ENCODE measurements at regions not wholly inside any gene's neighbourhood (a gene's known extent, or its start where the extent isn't known, plus 50 kb on each side); places are given as distances from the start of the nearest gene placed in this dataset.

DNA sequence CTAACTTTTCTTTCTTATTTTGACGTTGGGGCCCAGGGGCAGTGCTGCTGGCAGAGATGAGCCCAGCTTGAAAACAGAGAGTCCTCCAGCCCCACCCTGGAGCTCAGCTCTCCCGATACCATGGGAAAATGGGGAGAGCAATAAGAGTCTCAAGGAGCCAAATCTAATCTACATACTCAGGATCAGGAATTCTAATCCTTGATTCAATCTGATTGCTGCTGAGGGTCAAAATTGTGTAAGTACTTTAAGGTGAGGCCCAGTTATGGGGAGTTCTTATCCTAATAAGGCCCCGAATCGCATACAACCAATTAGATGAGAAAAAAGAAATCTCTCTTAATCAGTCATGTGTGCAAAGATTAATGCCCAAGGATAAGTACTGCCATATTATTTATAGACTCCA lies 202.9 kb downstream of the FAM76B start:
- in situ Hi-C loops (cut with MboI; ENCODE audit: low sequenced_read_pairs) = no loop called here

DNA sequence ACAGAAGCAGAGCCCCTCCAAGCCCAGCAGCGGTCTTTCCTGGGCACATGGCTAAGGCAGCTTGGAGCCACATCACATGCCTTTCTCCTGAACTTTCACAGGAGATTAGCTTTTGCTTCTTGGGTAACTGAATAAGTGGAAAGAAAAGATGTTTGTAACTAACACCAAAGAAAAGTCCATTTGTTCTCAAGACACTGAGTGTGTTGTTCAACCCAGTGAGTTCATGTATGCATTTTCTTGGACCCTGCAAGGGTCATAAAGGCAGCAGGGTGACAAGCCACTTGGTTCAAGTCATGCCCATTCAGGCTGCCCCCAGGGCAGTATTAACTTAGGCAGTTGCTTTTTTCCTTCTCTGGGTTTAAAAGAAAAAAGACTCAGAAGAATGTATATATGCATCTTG lies 203.4 kb downstream of the FAM76B start:
- in situ Hi-C loops (cut with MboI; ENCODE audit: low sequenced_read_pairs) = no loop called here

DNA sequence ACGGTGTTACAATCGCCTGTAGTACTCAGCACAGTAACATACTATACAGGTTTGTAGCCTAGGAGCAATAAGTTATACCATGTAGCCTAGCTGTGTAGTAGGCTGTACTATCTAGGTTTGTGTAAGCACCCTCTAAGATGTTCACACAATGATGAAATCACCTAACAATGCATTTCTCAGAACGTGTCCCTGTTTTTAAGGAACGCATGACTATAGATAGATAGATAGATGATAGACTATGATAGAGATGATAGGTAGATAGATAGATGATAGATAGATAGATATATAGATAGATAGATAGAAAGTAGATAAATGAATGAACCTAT lies 203.9 kb downstream of the FAM76B start:
- in situ Hi-C loops (cut with MboI; ENCODE audit: low sequenced_read_pairs) = no loop called here

DNA sequence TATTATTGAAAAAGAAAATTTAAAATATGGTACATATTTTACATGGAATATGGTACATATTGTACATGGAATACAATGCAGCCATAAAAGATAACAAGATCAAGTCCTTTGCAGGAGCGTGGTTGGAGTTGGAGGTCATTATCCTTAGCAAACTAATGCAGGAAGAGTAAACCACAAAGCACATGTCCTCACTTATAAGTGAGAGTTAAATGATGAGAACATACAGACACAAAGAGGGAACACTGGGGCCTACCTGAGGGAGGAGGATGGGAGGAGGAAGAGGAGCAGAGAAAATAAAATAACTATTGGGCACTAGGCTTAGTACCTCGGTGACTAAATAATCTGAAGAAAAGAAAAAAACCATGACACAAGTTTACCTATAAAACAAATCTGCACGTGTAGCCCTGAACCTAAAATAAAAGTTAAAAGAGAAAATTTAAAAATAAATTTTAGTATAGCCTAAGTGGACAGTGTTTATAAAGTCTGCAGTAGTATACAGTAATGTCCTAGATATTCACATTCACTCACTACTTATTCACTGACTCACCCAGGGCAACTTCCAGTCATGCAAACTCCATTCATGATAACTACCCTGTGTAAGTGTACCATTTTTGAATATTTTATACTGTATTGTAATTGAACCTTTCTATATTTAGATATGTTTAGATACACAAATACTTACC lies 204.4 kb downstream of the FAM76B start:
- in situ Hi-C loops (cut with MboI; ENCODE audit: low sequenced_read_pairs) = no loop called here

DNA sequence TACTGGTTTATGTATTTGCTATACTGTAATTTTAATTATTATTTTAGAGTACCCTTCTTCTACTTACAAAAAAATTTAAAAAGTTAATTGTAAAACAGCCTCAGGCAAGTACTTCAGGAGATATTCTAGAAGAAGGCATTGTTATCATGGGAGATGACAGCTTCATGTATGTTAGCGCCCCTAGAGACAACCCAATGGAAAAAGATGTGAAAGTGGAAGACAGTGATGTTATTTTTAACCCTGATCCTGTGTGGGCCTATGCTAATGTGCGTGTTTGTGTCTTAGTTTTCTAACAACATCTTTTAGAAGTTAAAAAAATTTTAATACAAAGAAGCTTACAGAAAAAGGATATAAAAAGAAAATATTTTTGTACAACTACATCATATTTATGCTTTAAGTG lies 205.0 kb downstream of the FAM76B start:
- in situ Hi-C loops (cut with MboI; ENCODE audit: low sequenced_read_pairs) = no loop called here

DNA sequence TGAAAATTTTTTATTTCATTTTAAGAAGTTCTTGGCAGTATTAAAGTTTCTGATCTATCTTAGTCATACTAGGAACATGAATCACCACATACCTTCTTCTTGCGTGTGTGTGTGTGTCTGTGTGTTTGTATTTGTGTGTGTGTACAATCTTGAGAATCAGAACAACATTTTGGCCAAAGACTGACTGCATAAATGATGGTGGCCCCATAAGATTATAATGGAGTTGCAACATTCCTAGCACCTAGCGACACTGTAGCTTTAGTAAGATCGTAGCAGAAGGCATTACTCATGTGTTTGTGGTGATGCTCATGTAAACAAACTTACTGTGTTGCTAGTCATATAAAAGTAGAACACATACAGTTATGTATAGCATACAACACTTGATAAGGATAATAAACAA lies 205.4 kb downstream of the FAM76B start:
- in situ Hi-C loops (cut with MboI; ENCODE audit: low sequenced_read_pairs) = no loop called here

DNA sequence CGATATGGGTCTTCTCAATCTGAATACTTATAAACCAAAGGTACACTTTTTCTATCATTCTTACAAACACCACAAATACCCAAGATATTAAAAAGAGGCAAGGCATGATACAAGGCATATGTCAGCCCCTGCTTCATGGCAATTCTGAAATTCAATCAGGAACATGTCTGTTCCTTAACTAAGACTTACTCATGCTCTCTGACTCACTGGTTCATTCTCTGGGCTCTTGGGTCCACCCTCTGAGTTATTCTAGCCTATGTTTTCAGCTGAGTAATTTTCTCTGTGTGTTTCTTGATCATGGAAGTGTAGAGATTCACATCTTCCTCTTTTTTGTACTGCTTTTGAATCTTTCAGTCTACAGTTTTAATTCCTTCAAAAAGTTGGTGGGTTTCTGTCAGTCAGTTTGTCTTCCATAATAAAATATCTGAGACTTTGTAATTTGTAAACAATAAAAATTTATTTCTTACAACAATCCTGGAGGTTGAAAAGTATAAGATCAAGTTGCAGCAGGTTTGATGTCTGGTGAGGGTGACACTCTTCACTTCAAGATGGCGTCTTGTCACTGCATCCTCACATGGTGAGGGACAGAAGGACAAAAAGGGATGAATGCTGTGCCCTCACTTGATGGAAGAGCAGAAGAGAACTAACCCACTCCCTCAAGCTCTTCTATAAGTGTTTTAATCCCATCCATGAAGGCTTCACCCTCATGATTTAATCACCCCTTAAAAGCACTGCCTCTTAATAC lies 211.7 kb downstream of the FAM76B start:
- in situ Hi-C loops (cut with MboI; ENCODE audit: low sequenced_read_pairs) = no loop called here

DNA sequence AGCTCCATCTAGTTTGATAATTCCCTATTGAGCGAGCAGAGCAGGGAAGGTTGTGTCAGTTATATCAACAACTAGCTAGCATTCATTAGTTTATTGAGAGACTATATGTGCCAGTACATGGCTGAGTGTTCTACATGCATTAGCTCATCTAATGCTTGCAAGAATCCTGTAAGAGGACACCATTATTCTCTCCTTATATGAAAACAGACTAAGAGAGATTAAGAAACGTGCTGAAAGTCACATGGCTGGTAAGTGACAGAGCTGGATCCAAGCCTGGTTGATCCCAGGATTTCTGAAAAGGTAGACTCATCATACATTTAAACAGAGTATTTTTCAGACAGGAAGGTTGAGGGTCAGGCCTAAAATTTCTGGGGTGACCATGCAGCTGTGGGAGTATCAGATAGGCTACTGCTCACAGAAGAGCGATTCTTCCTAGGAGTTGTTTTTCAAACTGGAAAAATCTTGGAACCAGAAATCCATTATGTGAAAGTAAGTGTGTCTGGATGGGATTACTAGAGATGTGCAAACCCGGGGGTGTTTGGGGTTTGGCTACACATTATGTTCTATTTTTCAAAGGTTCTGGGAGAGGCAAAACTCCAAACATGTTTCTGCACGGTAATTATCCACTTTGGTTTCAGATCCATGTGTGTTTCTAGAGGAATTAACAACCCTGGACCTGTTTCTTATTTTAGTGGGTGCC lies 213.3 kb downstream of the FAM76B start:
- in situ Hi-C loops (cut with MboI; ENCODE audit: low sequenced_read_pairs) = no loop called here

DNA sequence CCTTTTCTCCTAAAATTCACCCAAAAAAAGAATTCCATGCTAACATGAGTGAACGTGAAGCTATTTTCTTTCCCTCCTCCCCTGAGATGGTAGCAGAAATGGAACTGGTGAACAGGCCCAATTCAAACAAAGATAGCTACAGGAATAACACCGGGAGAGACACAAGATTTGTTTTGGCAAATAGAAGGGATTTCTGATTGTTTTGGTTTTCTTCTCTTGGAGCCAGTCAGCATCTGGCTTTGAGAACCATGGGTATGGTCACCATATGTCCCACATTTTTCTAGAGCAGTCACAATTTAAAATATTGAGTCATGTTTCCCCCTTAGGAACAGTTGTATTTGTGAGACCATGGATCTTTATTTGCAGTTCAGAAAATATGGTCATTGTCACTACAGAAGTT lies 214.1 kb downstream of the FAM76B start:
- in situ Hi-C loops (cut with MboI; ENCODE audit: low sequenced_read_pairs) = no loop called here

DNA sequence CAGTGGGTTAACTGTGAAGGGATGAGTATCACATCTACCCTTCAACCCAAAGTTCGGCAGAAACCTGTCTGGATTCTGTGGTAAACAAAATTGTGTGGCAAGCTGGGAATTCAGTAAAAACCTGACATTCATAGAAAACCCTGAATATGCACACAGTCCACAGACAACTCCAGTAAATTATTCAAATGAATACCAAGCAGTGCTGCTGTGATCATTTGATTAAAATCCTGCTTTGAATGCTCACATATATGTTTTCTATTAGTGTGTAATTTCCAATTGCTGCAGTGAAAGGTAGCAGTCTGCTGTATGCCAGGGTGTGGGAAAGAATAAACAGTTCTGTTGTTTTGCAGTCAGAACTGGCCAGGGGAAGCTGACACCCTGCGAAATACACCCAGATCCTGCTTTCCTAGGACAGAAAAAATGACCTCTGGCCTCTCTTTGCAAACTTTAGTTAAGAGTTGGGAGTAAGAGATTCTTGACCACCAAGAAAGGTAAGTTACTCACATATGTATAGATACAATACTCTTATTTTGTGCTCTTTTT lies 217.8 kb downstream of the FAM76B start:
- in situ Hi-C loops (cut with MboI; ENCODE audit: low sequenced_read_pairs) = no loop called here

DNA sequence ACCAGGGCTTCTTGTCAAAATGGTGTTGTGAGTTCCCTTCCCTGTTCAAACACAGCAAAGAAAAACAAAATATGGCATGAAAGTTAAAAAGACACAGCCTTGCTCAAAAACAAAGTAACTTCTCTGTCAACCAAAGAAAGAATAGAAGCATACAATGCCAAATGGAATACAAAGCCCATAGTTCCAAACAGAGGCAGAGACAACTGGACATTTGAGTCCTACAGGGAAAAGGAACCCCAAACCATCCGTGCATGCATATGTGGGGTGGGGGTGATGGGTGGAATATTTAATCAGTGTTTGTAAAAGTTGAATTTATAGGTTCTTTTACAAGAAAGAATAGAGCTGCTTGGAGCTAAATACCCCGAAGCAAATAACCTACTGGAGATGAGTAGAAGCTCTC lies 218.7 kb downstream of the FAM76B start:
- in situ Hi-C loops (cut with MboI; ENCODE audit: low sequenced_read_pairs) = no loop called here

DNA sequence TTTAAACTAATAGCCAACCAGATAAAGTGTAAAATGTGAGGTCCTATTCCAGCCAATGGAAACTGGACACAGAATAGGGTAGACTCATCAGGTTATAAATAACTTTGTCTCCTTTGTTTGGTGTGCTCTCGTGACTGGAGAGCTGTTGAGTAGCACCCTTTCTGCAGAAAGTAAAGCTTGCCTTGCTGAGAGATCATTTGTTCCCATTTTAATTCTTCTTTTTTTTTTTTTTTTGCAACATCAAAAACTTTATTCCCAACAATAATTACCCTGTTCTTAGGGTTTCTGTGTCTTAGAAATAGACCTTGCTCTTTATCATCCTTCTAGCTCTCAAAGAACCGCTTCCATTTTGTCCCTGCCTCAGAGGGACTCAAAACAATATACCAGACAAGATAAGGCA lies 220.4 kb downstream of the FAM76B start:
- in situ Hi-C loops (cut with MboI; ENCODE audit: low sequenced_read_pairs) = no loop called here

DNA sequence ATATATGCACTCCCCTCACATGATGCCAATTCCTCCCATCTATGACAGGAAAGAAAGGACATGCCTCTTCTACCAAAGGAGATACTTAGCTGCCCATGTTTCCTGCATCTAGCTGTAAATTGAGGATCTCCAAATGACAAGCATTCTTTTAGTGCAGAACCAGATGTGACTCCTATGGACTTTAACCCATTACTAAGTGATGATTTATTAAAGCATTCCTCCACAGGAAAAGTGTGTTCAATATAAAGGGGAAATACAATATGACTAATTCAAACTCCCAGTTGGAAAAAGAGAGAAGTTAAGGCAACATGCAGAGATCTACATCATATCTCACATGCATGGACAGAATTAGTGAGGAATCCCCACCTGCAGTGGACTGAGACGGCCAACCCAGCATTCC lies 221.3 kb downstream of the FAM76B start:
- in situ Hi-C loops (cut with MboI; ENCODE audit: low sequenced_read_pairs) = no loop called here

DNA sequence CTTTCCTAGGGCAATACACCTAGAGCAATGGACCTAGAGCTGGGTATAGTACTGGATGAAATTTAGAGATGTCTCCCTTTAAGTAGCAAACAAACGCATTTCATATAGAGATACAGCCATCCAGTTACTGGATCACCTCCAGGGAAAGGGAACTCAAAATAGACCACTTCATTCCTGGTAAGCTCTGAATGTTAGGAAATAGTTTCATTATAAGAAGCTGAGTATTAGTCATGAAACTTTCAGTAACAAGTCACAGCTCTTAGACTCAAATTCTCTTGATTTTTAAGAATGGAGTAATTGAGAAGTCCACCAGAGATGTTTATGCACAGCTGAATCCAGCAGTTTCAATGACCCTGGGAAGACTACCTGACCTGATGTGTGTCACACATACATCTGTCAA lies 221.9 kb downstream of the FAM76B start:
- in situ Hi-C loops (cut with MboI; ENCODE audit: low sequenced_read_pairs) = no loop called here

DNA sequence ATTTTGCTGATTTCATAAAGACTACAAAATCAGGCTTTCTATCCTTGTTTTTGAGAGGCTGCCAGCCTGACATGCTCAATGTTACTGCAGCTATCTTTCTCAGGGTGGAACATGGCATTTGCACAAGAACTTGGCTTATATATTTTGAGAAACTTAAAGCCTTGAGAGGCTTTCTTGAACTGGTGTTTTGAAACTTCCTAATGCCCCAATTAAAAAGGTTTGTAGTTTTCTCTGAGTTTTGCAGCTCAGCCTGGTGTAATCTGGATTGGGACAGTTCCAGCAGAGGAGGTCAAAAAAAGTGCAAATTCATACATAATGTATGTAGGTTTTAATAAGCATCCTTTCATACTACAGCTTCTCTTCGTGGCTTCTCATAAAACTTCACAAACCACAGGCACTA lies 223.4 kb downstream of the FAM76B start:
- in situ Hi-C loops (cut with MboI; ENCODE audit: low sequenced_read_pairs) = no loop called here

DNA sequence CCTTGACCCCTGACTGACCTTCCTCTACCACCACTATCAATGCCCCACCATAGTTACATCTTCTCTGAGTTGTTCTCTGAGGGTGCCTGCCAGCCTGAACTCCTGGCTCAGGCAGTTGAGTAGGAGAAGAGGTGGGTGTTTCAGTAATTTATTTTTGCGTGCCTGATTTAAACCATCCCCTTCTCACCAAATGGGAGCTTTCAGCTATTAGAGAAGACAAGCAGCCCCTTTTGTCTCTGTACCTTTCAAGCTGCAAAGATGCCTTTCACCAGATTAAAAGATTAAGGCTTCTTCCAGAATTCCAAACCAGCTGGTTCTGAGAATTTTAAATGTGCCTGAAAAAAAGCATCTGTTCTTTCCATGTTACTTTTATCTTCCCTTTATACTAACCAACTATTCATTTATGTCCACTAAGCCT lies 223.8 kb downstream of the FAM76B start:
- in situ Hi-C loops (cut with MboI; ENCODE audit: low sequenced_read_pairs) = no loop called here

DNA sequence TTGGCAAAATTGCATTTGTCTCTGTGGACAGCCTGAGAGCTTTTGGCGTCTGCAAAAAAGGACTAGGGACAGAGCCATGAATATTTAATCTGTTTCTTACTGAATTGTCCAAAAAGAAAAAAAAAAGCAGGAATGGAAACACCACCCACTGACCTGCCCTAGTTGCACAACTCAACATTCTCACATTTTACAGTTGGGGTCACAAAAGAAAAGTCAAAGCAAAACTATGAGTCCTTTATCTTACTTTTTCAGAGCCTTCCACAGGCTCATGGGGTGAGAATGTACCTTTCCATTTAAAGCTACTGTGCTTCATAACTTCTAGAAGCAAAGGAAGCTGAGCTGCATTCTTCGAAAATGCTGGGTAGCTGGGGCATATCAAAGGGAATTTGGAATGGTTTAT lies 225.7 kb downstream of the FAM76B start:
- in situ Hi-C loops (cut with MboI; ENCODE audit: low sequenced_read_pairs) = no loop called here

DNA sequence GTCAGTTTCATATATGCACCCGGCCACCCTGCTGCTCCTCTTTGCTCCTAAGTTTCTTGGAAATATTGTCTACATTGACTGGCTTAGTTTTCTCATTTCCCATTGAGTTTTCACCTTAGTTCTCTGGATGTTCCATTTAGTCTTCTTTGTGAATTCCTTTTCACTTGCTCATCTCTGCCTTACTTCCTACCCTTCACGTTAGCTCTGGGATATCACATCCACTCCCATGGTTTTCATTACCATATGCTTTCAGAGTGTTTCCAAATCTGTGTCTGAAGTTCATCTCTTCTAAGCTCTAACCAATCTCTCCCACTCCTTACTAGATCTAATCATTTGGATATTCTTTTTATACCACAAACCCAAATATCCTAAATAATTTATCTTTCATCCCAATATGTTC lies 226.4 kb downstream of the FAM76B start:
- in situ Hi-C loops (cut with MboI; ENCODE audit: low sequenced_read_pairs) = no loop called here

DNA sequence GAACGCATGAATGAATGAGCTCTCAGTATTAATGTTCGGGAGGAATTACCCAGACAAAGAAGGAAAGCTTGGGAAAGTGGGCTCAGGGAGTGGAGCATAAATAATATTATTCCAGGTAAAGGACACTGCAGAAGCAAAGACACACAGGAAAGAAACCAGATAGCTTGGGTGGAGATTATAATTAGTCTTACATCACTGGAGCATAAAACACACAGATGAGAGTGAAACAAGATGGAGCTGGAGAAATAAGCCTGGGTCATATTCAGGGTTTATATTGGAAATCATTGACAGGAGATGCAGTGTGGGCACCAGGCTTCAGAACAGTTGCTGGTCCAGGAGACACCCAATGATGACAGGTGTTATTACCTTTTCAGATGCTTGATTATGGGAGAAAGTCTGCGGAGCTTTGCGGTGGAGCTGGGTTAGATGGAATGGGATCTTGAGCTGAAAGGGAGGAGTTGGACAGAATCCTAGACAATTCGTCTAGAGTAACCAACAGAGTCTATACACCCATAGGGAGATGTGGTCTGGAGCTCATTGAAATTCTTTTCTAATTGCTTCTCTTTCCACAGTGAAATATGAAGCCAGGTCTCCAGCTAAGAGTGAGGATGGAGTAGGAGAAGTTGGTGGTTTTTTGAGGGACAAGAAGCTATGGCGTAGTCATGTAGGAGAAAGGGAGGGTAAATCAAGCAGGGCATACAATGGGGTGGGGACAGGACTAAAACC lies 227.2 kb downstream of the FAM76B start:
- in situ Hi-C loops (cut with MboI; ENCODE audit: low sequenced_read_pairs) = no loop called here

DNA sequence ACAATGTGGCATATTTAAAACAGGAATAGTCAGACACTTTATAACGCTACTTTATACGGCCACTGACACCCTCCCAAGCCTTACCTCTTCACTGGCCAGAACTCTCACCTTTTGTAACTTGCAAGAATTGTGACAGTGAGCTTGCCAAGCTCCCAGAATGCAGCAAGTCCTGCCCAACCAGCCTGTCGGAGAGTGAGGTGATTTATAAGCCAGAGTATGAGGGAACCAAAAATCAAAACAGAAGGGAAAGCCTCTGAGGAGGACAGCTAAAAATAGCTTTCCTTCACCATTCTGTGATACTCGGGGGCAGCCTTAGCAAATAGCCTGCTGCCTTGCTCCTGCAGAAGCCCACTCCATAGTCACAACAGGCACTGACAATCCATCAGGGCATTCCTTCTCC lies 229.7 kb downstream of the FAM76B start:
- in situ Hi-C loops (cut with MboI; ENCODE audit: low sequenced_read_pairs) = no loop called here

DNA sequence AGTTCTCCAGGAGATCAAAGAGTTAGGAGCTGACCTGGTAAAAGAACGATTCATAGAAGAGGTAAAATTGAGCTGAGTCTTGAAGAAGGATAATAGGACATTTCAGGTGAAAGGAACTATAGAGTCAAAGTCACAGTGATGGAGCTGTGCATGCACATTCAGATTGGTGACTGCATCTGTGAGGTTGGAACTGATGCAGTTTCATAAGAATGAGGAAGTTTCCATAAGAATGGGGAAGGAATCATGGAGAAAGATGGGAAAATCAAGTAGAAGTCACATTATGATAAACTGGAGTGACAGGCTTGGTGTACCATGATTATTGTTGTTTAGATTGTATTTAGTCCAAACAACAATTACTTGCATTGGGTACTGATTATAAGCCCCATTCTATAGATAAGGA lies 232.2 kb downstream of the FAM76B start:
- in situ Hi-C loops (cut with MboI; ENCODE audit: low sequenced_read_pairs) = no loop called here
